ENCODE measurements at regions not wholly inside any gene's neighbourhood (a gene's known extent, or its start where the extent isn't known, plus 50 kb on each side); places are given as distances from the start of the nearest gene placed in this dataset.
A peak's percentile ranks its signal among the peaks of the same experiment; 100 is the strongest.

DNA sequence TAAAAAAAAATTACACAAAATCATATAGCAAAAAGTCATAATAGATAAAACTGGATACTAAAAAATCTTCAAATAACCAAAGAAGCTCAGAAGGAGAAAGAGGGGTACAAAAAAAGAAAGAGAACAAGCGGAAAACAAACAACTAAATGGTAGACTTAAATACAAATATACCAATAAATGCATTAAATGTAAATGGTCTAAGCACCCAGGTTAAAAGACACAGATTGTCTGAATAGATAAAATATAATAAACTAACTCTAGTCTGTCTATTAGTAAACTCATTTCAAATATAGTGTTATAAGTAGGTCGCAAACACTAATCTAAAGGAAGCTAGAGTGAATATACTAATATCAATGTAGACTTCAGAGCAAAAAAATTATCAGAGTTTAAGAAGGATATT is 357.4 kb downstream of the METTL4 start:
- Mint-ChIP-seq H3K9me3 (peaks cover 4% of the 10 kb centered on the region), H3K27me3 (ENCODE audit: low read depth) (no peaks in the 10 kb centered on the region)

DNA sequence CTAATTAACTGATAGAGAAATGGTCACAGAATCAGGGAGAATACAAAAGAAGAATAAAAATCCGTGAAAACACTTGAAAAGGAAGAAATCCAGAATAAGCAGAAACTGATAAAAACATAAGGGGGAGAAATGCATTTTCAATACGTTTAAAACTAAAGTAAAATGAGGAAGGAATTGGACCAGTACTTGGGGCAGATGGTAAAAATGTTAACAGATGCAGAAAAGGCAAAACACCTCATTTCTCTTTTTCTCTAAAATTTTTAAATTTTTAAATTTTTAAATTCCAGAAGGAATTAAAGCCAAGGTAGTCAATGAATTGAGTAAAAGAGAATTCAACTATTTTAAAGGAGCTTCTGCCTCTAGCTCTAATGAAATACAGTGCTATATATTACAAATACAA is 353.9 kb downstream of the METTL4 start:
- H3K9me3 Mint-ChIP-seq = peaks cover 4% of the 10 kb centered on the region
- H3K27me3 Mint-ChIP-seq (ENCODE audit: low read depth) = no peaks in the 10 kb centered on the region
- no peaks in the 10 kb centered on the region for H3K4me1 Mint-ChIP-seq
- H3K27ac Mint-ChIP-seq = no peak overlapping the region
- no peak overlapping the region for H3K4me3 Mint-ChIP-seq
- no peaks in the 10 kb centered on the region for H3K36me3 Mint-ChIP-seq (ENCODE audit: low read depth)
- TF ChIP-seq, protein P1, sequence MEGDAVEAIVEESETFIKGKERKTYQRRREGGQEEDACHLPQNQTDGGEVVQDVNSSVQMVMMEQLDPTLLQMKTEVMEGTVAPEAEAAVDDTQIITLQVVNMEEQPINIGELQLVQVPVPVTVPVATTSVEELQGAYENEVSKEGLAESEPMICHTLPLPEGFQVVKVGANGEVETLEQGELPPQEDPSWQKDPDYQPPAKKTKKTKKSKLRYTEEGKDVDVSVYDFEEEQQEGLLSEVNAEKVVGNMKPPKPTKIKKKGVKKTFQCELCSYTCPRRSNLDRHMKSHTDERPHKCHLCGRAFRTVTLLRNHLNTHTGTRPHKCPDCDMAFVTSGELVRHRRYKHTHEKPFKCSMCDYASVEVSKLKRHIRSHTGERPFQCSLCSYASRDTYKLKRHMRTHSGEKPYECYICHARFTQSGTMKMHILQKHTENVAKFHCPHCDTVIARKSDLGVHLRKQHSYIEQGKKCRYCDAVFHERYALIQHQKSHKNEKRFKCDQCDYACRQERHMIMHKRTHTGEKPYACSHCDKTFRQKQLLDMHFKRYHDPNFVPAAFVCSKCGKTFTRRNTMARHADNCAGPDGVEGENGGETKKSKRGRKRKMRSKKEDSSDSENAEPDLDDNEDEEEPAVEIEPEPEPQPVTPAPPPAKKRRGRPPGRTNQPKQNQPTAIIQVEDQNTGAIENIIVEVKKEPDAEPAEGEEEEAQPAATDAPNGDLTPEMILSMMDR (IDR thresholded peaks at IDR 0.05; ENCODE audit: unreplicated experiment in 3 of 3) = no peak

More for the DNA sequence above, 357.4 kb downstream of the METTL4 start:
- H3K4me1 Mint-ChIP-seq = no peaks in the 10 kb centered on the region
- no peak overlapping the region for H3K4me3 Mint-ChIP-seq
- TF ChIP-seq, protein P1 (IDR thresholded peaks at IDR 0.05; ENCODE audit: unreplicated experiment in 3 of 3) = no peak
- no peak overlapping the region for H3K27ac Mint-ChIP-seq
- H3K36me3 Mint-ChIP-seq (ENCODE audit: low read depth) = no peaks in the 10 kb centered on the region

DNA sequence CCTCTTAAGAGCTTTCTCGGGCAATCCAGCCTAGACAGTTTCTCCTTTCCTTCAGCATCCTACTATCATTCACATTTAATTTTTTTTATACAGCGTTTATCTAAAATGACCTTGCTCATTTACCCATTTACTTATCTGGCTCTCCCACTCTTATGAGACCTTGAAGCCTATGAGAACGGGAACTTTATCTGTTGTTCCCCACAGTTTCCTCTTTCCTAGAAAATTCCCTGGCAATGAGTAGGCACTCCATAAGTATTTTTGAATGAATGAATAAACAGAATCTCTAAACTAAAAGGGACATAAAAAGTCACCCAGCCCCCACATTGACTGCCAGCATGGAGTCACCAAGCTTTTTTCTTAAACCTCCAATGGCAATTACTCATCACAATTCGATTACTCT is 353.2 kb downstream of the METTL4 start:
- Mint-ChIP-seq H3K36me3 (ENCODE audit: low read depth) (no peaks in the 10 kb centered on the region), H3K27me3 (ENCODE audit: low read depth) (no peaks in the 10 kb centered on the region), H3K4me3 (no peak overlapping the region), H3K27ac (no peak overlapping the region), H3K9me3 (peaks cover 2% of the 10 kb centered on the region), H3K4me1 (no peaks in the 10 kb centered on the region)
- TF ChIP-seq, protein P1 (IDR thresholded peaks at IDR 0.05; ENCODE audit: unreplicated experiment in 3 of 3) = no peak

DNA sequence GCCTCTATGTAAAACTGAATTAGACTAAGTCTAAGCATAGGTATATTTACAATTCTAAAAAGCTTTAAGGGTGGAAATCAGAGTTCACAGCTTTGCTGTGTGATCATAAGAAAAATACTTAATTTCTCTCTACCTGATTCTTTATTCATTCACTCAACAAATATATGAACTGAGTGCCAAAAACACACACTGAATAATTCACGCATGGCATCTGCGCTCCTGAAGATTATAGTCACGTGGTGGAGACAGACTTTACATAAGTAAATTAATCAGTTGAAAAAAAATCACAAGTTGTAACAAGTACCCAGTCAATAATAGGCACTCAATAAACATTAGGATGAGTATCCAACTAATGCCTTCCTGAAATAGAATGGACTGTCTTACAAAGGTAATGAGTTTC is 351.6 kb downstream of the METTL4 start:
- TF ChIP-seq, protein P1 (IDR thresholded peaks at IDR 0.05; ENCODE audit: unreplicated experiment in 3 of 3) = no peak
- Mint-ChIP-seq H3K27me3 (ENCODE audit: low read depth) (no peaks in the 10 kb centered on the region), H3K9me3 (peaks cover 2% of the 10 kb centered on the region), H3K36me3 (ENCODE audit: low read depth) (no peaks in the 10 kb centered on the region), H3K4me1 (no peaks in the 10 kb centered on the region), H3K27ac (no peak overlapping the region), H3K4me3 (no peak overlapping the region)

DNA sequence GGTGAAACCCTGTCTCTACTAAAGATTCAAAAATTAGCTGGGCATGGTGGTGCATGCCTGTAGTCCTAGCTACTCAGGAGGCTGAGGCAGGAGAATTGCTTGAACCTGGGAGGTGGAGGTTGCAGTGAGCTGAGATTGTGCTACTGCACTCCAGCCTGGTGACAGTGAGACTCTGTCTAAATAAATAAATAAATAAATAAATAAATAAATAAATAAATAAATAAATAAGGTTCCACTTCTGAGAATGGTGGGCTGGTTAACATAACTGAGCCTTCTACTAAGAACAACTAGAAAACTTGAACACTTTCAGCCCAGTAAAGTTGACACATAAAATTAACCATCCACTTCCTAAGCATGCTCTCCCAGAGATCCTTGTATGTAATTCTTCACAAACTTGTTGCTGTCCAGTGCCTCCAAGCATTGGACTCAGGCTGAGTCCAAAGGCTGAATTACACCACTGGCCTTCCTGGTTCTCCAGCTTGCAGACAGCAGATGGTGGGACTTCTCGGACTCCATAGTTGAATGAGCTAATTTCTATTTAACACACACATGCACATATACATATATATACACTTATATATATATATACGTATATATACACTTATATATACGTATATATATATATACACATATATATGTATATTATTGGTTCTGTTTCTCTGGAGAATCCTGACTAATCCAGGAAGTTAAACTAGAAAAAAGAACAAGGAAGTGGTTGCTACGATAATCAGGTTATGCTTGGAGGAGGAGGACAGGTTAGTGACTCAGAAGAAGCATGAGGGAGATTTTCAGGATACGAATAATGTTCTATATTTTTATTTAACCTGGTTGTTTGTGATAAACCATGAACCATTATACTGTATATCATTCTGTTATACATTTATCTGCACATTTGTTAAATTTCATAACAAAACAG is 348.8 kb downstream of the METTL4 start:
- H3K27me3 Mint-ChIP-seq (ENCODE audit: low read depth) = no peaks in the 10 kb centered on the region
- no peaks in the 10 kb centered on the region for H3K9me3 Mint-ChIP-seq
- TF ChIP-seq, protein P1 (IDR thresholded peaks at IDR 0.05; ENCODE audit: unreplicated experiment in 3 of 3) = no peak
- no peaks in the 10 kb centered on the region for H3K4me1 Mint-ChIP-seq
- no peak overlapping the region for H3K4me3 Mint-ChIP-seq
- no peak overlapping the region for H3K27ac Mint-ChIP-seq
- H3K36me3 Mint-ChIP-seq (ENCODE audit: low read depth) = no peaks in the 10 kb centered on the region

DNA sequence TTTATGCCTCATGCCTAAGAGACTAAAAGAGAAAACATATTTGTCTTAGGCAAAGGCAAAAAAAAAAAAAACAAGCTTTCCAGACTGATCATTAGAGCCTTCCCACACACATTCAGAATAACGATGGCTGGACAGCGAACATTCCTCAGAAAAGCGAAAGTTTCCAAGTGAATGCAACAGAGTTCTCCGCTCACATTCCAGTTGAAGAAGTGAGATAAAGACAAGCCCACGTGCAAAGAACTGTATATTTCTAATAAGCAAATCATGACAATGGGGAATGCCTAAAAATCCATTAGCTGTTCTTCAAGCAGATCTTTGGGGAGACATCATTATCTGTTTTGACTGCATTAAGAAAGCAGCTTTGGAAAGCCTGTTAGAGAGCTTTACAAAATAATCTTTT is 347.9 kb downstream of the METTL4 start:
- no peaks in the 10 kb centered on the region for H3K36me3 Mint-ChIP-seq (ENCODE audit: low read depth)
- H3K4me3 Mint-ChIP-seq = peak overlapping the region in 2 of 3 experiments; percentile 49 to 53
- no peaks in the 10 kb centered on the region for H3K4me1 Mint-ChIP-seq
- peak overlapping the region in 1 of 3 experiments; percentile 28 for H3K27ac Mint-ChIP-seq
- TF ChIP-seq, protein P1 (IDR thresholded peaks at IDR 0.05; ENCODE audit: unreplicated experiment in 3 of 3) = no peak
- H3K27me3 Mint-ChIP-seq (ENCODE audit: low read depth) = no peaks in the 10 kb centered on the region
- no peaks in the 10 kb centered on the region for H3K9me3 Mint-ChIP-seq

Data from nephron (organoid).